GM18870 (cell line): ENCODE measurements at regions not wholly inside any gene's neighbourhood (a gene's known extent, or its start where the extent isn't known, plus 50 kb on each side); places are given as distances from the start of the nearest gene placed in this dataset.
A peak's percentile ranks its signal among the peaks of the same experiment; 100 is the strongest.

Experiments used
- ATAC-seq: cut with Tn5 transposase; IDR thresholded peaks from one replicate; pipeline ENCODE4 v1.9.1; 2021; ENCODE audit warnings: moderate library complexity; ENCODE audit not compliant: unreplicated experiment

DNA sequence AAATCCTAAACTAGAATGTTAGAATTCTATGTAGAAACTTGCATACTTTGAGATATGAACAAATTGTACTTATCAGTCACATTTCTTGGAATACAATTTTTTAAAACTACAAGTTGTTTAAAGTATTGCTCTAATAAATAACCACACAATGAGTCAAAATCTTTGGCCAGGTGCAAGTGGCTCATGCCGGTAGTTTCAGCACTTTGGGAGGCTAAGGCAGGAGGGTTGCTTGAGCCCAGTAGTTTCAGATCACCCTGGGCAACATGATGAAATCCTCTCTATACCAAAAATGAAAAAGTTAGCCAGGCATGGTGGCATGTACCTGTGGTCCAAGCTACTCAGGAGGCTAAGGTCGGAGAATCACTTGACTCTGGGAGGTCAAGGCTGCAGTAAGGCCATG, 257.8 kb downstream of the COX7C start:
- ATAC-seq: no peak

DNA sequence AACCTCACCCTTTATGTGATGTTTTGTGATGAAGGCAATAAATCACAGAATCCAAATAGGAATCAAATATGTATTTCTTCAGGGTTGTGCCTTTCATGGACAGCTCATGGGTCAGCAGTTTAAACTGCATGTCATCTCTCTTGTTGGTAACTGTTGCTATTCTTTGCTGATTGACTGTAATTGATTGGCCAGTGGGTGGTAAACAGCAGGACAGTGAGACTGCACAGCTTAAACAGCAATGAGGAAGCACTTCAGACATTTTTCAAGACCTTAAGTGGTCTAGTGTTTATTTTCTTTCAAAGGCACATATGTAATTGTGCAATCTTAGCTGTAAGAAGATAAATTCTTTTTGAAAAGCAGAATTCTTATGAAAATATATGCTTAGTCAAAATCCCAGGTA, 260.5 kb downstream of the COX7C start:
- ATAC-seq: no peak

DNA sequence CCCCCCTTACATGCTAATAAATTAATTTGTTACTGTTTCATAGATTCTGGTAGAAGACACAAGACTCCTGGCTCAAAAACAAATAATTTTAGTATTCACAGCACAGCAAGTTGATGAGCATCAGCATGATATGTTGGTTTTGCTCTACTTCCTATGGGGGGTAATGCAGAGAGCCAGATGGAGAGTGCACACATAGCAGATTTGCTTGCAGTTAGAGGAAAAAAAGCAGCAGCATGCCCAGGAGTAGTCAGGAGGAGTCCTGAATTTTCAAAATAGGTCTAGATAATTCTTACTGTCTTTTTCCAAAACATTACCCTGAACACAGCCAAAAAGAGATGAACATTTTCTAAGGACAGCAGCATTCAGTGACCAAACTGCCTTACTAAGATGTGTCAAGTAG, 261.3 kb downstream of the COX7C start:
- no peak for ATAC-seq

DNA sequence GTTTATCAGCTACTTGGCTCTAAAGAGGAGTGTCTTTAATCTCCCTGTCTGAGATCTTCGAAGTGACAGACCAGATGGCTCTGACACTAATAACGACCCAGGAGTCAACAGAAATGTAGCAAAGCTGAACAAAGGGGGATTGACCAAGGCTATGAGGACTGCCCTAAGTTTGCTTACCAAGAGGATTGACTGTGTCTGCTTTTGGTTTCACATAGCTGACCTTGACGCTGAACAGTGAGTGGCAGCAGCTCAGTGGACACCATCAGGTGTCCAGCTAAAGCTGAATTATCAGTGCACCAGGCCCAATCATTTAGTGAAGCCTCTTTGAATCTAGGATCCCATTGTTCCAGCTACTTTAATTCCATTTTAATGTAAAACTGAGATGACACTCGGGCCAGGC, 262.6 kb downstream of the COX7C start:
- ATAC-seq: no peak

DNA sequence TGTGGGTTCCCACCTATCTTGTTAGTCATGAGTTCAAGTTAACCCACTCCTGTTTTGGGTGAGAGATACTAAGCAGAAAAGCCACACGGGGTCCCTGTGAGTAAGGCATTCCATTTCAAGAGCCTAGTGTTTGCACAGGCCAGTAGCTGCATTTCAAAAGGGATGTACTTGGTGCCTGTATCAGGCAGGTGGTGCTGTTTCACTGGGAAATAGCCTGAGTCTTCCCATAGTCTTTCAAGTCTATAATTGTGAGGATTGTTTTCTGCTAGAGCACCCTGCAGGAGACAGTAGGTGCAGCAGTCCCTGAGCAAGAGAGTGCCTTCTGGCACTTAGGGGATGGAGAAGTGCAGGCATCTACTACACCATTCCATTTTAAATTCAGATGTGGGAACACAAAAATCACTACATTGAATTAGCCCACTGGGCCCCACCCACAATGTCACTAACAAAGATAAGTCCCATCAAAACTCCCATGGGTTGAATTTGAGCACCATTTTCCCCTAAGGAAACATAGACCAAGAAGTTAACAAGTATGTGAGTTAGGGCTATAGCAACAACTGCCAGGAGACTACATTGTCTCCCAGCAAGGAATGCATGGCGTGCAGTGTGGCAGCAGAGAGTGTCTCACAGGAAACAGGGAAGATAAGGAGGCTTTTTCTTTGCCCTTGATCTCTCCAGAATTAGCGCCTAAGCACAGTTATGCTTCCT, 263.2 kb downstream of the COX7C start:
- peak; percentile 94 for ATAC-seq

DNA sequence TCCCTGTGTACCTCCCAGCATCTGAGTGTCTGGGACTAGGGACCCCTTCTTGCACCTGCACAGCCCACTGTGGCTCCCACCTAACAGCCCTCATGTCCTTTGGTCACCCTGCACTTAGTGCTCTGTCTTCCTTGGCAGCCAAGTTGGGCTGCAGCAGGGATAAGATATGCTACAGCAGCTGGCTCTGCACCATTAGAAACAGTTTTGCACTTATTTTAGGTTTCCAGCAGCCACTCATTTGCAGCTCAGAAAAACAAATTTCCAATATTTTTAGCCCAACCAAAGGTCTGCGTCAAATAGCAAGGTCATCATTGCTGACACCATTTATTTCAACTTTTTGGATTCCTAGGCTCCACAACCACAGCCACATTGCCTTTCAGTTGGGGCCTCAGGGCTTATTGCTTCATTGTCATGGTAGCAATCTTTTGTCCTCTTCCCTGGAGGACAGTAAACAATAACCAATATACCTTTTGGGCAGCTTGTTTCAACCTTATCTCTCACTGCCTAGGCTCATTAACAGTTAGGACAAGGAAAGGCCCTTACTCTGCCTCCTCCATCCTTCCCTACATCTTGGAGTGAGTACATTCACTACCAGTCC, 263.9 kb downstream of the COX7C start:
- ATAC-seq: no peak

DNA sequence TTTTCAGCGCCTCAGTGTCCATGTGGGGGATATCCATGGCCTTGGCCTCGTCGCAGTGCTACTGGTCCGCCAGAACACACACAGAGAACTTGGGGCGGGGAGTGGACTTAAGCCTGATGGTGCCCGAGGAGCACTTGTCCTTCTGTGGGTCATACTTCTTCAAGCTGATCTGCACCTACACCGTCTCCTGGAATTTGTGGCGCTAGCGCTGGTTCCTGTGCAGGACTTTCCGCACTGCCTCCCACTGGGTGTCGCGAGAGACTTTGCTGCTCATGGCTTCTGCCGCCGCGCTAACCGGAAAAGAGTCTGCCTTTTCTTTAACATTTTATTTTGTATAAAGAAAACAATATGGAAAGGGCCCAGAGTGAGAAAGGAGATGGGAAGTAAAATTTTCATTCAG, 266.9 kb downstream of the COX7C start:
- ATAC-seq: no peak

DNA sequence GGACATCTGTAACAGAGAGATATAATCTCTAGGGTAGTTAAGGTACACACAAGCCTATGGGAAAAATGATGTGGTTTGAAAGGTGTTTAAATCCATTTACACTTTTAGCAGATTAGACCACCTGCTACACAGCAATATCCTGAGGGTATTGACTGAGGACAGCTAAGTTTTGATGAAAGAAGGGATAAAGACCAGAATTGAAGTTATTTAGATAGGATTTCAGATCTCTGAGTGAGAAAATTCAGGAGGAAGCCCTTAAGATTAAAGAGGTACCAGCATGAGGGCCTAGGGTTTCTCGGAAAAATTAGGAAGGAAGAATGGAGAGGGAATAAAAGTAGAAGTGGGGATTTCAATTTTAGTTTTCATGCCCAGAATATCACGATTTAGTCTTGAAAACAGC, 267.3 kb downstream of the COX7C start:
- ATAC-seq: no peak

DNA sequence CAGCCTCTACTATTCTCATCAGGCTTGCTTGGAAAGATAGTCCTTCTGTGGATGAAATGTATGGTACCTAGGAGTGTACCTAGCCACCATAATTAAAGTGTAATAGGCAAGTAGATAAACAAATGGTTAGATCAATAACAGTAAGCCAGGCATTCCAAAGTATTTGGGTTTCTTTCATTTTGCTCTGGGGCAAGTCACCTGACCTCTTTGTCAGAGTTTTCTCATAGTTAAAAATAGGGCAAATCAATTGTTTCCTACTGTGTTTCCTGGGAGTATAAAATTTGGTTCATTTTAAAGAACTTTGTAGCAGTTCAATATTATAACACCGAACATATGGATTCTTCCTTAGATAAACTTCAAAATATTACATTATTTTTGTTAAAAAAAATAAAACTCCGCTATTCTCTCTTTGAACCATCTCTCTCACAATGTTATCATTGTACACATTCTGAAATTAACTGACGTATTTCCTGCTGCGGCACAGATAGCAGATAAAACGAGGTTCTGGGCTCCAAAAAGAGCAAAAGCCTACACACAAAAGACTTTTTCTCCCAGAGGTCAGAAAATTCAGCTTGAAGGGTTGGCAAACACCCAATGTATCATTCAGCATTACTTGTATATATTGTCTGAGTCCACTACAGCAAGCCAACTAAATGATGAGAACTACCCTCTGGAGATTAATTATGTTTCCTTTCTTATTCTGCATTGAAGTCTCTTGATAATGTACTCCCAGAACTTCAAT, 267.9 kb downstream of the COX7C start:
- ATAC-seq: no peak

DNA sequence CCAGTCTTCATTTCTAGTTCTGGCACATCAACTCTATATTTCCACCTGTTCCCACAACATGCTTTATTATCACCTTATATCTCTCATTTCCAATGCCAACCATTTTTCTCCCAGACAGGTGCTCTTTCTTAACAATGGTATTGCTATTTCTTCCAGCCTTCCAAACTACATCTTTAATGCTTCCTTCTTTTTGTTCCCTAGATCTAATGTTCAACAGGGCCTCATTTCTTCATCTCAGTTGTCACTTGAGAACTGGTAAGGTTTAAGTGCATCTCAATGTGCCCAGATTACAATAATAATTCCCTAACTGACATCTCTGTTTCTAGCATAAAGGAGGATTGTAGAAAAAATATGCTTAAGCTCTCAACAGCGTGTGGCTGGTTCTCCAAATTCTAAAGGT, 272.6 kb downstream of the COX7C start:
- no peak for ATAC-seq

DNA sequence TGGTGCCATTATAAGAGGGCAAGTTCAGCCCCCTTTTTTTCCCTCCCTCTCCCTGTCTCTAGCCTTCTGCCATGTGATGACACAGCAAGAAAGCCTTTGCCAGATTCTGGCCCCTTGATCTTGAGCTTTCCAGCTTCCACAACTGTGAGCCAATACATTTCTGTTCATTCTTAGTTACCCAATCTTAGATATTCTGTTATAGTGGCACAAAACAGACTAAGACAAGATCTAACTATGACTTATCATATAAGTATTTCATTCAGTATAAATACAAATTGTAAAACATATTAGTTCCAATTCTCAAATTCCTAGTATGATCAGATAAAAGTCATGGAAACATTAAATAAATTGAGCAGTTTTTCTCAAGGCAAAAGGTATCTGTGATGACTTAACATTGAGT, 276.3 kb downstream of the COX7C start:
- no peak for ATAC-seq

DNA sequence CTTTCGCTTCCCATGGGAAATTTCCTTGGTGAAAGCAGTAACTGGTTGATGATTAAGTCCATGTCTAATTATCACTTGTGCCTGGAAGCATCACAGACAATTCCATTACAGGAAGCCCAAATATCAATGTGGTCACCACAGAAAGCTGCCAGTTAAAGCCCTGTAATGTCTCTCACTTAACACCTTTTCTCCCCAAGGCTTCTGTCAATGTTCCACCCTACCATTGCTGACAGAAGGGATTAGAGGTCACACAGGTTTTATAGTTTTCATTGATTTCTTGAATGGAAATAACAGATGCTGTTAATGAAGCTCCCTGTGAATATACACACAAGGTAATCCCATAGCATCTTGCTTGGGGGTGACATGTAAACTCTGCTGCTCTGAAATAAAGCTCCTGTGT, 279.2 kb downstream of the COX7C start:
- no peak for ATAC-seq

DNA sequence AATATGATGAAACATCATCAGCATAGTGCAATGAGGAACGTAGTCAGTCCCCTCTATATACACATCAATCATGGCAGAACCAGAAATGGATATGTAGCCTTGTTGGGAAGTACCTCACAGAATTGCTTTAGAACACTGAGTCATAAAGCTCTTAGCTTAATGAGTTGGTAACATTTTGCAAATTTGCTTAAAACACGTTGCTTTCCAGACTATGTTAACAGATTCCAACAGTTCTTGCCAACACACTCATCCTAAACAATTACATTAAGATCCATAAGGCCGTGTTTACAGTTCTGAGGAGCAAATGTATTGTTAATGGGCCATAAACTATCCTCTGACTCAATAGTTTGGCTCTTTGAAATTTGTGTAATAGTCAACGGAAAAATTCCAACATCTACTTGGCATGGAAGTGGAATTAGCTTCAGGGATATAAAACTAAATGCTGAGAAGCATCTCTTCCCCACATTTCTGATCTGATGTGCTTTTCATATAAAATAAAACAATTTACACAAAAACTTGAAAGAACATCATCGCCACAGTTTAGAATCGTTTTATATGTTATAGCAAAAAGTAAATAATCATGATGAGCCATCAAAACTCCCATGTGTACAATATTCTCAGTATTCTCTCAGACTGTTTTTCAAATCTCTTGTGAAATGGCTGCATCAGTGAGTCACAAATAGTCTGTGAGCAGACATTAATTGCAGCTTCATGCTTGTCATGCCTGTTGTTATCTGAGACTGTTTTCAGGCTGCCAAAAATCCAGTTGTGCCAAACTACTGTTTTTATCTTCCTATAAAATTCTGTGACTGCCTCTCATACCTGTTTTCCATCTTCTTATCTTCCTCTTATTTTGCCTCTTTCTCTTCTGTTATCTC, 291.9 kb downstream of the COX7C start:
- no peak for ATAC-seq

DNA sequence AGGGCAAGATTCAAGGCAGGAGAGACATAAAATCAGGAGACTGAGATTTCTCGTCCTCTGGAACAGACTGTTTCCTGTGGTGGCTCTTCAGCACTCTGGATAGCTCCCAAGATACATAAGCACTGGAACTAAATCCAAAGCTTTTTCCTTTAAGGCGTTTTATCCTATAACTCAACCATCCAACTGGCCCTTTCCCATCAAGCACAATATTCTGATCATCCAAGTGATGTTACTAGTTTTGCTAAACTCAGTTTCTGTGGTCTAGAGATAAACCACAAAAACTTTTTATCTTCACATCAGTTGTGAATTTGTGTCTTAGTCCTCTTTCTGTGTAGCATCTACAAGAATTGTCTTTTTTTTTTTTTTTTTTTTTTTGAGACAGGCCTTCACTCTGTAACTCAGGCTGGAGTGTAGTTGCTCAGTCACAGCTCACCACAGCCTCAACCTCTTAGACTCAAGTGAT, 299.4 kb downstream of the COX7C start:
- no peak for ATAC-seq

DNA sequence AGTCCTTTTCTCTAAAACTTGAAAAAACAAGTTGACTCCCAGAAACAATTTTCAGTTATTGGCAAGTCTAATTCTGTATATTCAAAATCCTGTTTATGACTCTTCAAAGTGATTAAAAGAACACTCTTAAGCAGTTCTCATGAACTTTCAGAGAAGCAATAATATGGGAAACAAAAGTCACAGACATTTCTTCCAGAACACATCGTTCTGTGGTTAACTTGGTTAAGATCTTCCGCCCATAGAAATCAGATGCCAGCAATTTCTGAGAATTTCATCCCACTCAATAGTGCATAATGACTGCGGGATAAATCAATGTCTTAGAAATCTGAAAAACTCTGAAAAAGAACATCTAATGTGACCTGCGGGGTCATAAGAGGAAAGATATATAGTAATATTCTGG, 300.5 kb downstream of the COX7C start:
- ATAC-seq: no peak

DNA sequence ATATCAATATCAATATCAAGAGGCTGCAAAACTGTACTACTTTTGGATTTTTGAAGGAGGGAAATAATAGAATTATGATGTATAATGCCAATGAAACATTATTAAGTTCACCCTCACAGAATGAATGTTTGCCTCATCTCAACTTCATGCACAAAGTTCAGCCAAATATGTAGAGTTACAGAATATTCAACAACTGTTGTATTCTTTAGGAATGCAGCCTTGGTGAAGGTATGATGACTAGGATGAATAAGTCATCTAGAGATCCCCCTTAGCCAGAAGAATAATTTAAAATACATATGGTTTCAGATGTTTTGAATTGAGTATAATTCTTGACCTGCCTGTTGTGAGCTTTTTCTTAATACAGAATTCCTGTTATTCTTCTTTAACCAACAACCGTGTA, 308.3 kb downstream of the COX7C start:
- no peak for ATAC-seq

DNA sequence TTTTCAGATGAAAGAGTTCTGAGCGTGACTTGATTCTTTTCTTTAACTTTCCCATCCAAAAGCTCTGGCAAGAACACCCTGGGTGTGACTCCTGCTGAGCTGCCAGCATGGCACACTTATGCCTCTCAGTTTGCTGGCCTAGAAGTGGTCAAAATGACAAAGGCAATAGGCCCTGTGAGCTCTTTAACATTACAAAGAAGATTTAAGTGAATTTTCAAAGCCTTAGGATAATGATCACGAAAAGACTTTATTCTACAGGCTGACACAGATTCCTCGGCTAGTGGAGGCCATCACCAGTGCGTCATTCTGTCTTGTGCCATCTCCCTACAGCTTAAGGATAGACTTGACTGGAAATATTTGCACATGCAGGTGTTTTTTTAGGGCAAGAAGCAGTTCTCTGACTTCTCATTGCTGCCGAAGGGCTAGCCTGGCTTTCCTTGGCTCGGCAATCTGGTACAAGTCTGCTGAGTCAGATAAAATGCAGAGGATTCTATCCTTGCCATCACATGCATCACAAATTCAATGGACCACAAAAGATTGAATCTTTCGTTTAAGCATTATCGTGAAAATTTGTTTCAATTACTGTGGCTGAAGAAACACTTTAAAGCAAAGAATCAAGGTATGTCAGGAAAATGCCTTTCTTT, 311.5 kb downstream of the COX7C start:
- no peak for ATAC-seq

DNA sequence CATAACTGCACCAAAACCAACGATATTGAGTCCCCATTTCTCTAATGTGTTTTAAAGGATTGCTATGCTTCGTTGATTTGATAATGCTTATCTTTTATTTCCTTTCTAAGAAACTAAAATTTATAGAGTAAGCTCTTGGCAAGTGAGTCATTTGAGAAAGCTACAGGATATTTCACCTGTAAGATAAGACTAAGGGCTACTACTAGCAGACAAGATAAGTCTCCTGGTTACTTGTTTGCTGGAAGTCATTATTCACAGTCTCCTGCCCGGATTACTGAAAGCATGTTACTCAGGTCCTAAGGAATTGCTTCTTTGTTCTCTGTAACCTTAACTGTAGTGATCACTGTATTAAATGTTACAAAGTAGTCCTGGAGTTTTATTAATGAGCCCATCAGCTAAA, 315.9 kb upstream of the RASA1 start:
- ATAC-seq: no peak

DNA sequence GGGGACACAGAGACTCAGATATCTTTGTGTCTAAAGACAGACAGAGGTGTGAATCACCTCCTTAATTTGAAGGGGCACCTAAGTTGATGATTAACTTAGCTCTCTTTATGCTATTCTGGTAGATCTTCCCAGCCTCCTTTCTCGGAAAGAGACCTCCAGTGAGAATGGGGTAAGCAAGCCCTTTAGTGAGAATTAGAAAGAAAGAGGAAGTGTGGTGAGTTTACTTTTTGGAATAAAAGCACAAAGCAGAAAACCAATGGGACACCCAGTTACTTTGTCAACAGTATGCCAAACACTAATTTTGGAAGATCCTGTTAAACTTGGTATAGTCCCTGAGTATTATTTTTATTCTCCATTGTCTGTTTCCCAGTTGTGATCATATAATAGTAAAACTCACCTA, 302.8 kb upstream of the RASA1 start:
- no peak for ATAC-seq

DNA sequence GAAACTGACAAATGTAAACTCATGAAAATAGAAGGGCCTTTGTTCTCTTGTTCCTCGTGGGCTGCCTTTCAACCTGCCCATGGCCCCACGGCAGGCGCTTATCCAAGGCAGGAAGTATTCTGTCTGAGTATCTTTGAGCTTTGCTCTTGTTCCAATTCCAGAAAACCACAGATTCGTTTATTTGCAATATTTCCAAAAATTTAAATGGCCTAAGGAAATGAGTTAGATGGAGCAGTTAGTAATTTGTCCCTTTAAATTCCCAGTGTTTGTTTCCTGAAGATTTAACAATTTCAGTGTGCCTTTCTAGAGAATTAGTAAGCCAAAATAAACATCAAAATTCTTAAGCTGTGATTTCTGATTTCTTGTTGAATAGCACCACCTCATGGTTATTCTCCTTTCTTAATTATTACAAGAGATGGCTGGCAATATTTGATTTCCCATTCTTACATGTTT, 299.4 kb upstream of the RASA1 start:
- no peak for ATAC-seq

DNA sequence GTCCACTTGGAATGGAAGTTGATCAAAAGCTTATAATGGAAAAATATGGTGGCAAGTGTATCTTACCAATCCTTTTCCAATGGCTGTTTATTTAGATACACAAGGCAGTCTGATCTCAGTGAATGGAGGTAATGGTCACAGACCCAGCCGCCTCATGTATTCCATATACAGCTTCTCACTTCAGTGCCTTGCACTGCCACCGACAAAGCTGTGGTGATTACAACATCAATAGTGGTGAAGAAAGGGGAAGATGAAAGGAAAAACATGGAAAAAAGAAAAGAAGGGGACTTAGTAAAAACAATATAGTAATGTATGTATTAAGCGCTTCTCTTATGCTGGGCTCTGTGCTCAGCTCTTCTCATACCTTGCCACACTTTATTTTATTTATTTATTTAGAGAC, 297.3 kb upstream of the RASA1 start:
- ATAC-seq: no peak
